Heart right ventricle (tissue), 16 donors: ENCODE measurements at regions not wholly inside any gene's neighbourhood (a gene's known extent, or its start where the extent isn't known, plus 50 kb on each side); places are given as distances from the start of the nearest gene placed in this dataset.

Experiments used
- ATAC-seq, 8 donors: fragments of 200-7000 bp; cut with Tn5 transposase; one replicate each; pipeline ENCODE4 v1.9.1; 2020; ENCODE audit warnings: mild to moderate bottlenecking in 8 of 8, moderate library complexity in 8 of 8, moderate number of reproducible peaks in 1 of 8
- DNase-seq, 2 donors: peaks; one replicate each; pipeline ENCODE4 v3.0.0-alpha.2; 2020
- H3K27ac ChIP-seq, 10 donors: fragments of 200-600 bp; sonication (generic) in 2 of 10; one replicate each; pipeline versions ENCODE4 v1.5.0 to v1.8.0; 2020 to 2022; ENCODE audit warnings: mild to moderate bottlenecking in 3 of 10
- H3K27me3 ChIP-seq, 7 donors: fragments of 200-600 bp; one replicate each; pipeline ENCODE4 v1.8.0; 2021 to 2022; ENCODE audit warnings: mild to moderate bottlenecking in 2 of 7
- H3K36me3 ChIP-seq, 9 donors: fragments of 200-600 bp; sonication (generic) in 1 of 9; one replicate each; pipeline versions ENCODE4 v1.5.0 to v1.8.0; 2020 to 2022; ENCODE audit warnings: mild to moderate bottlenecking in 2 of 9
- H3K4me1 ChIP-seq, 9 donors: fragments of 200-600 bp; sonication (generic) in 1 of 9; one replicate each; pipeline versions ENCODE4 v1.5.0 to v1.8.0; 2020 to 2022; ENCODE audit warnings: mild to moderate bottlenecking in 4 of 9
- H3K4me3 ChIP-seq, 10 donors: fragments of 200-600 bp; sonication (generic) in 2 of 10; one replicate each; pipeline versions ENCODE4 v1.5.0 to v1.8.0; 2020 to 2022; ENCODE audit warnings: mild to moderate bottlenecking in 7 of 10, moderate library complexity in 2 of 10
- H3K9me3 ChIP-seq, 11 donors: fragments of 200-600 bp in 10 of 11; sonication (generic) in 2 of 11; one replicate each; pipeline versions ENCODE4 v1.5.0 to v1.8.0; 2013 to 2022; ENCODE audit warnings: mild to moderate bottlenecking in 2 of 11, control low read depth in 1 of 11, moderate library complexity in 1 of 11
- WGBS, 2 donors: extraction: QIAGEN DNeasy Blood & Tissue Kit; methylation state at CpG; one replicate each; pipeline ENCODE4 v1.1.7; 2013; ENCODE audit warnings: inconsistent platforms in 1 of 2; 5-methylcytosine and 5-hydroxymethylcytosine counted together
- intact Hi-C, 10 donors: fragments of 100-400 bp; cut with DNase I; formaldehyde crosslinking; loops; one replicate each; pipeline versions ENCODE4 v1.11.1 to v1.14.2; 2022
- TF ChIP-seq, protein P1 (sequence below), 9 donors: fragments of 200-600 bp; sonication (generic) in 2 of 9; IDR thresholded peaks; one replicate each; pipeline versions ENCODE4 v1.5.0 to v1.8.0; 2021 to 2022; ENCODE audit warnings: antibody characterized with exemption in 9 of 9, mild to moderate bottlenecking in 5 of 9, moderate library complexity in 1 of 9
- donor health status: Arrhythmogenic right ventricular cardiomyopathy.
- donor health status: ischemic (EF 13 %, LVEDD 7.1; RV severe dilation, severe dysfunction).
- donor health status: healthy with polysubstance abuse.
- donor health status: DM: no; HTN: yes; CAD: no.
- donor health status: DM: no; HTN: no; CAD: no.
- donor health status: ischemic (EF 25% LVEDD 6.9; RV normal size, moderate dysfunction).
- donor health status: ischemic (EF 25% LVEDD 5.7; RV mildly dilated, moderate dysfunction).
- donor health status: healthy.
- donor health status: DM: yes; HTN: yes; CAD: no.
- donor health status: Ischemic cardiomyopathy.
- donor health status: ischemic (EF 35%, LVEDD 5.7; RV mildly dilated, moderate dysfunction).
- donor health status: nonischemic (EF 11% LVEDD 7.7; RV severe dilation, severe dysfunction).
- donor health status: DM: yes; HTN: yes; CAD: no.
- donor health status: PGD.
- donor health status: ischemic (EF 29% LVEDD 5.4; RV normal size, mild dysfunction).
- donor health status: nonischemic (EF 23%, LVEDD 6.1; RV moderate dilation, normal function).

DNA sequence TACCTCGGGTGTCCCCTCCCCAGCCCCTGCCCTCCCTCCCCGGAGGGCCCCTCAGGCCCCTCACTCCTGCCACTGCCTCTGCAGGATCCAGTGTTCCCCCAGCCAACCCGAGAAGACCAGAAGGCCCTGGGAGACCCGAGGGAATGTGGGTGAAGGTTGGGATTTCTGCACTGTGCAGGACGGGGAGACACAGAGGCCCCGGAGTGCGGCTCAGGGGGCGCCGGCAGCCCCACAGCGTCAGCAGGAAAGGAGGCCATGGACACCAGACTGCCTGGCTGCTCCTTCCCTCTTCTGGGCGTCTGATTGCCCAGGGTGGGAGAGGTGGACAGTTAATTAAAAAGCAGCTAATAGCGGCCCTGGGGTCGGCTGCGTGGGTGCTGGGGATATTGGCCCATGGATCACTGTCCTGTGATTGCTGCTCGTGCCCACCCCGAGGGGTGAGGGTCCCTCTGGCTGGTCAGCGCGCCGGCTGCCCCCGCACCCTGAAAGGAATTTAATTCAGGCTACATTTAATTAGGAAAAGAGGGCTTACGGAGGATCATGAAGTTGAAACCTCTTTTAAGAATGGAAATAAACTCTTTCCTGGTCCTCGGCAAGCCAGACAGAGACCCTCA lies 57.8 kb upstream of the NKX1-1 start:
- Histone ChIP-seq H3K4me1 (no peaks in the 10 kb centered on the region), H3K27ac (no peak overlapping the region), H3K4me3 (no peak overlapping the region), H3K27me3 (peaks cover 0 to 82% (median 64%) of the 10 kb centered on the region in 7 donors), H3K36me3 (no peaks in the 10 kb centered on the region), H3K9me3 (no peaks in the 10 kb centered on the region)
- TF ChIP-seq, protein P1, sequence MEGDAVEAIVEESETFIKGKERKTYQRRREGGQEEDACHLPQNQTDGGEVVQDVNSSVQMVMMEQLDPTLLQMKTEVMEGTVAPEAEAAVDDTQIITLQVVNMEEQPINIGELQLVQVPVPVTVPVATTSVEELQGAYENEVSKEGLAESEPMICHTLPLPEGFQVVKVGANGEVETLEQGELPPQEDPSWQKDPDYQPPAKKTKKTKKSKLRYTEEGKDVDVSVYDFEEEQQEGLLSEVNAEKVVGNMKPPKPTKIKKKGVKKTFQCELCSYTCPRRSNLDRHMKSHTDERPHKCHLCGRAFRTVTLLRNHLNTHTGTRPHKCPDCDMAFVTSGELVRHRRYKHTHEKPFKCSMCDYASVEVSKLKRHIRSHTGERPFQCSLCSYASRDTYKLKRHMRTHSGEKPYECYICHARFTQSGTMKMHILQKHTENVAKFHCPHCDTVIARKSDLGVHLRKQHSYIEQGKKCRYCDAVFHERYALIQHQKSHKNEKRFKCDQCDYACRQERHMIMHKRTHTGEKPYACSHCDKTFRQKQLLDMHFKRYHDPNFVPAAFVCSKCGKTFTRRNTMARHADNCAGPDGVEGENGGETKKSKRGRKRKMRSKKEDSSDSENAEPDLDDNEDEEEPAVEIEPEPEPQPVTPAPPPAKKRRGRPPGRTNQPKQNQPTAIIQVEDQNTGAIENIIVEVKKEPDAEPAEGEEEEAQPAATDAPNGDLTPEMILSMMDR (IDR thresholded peaks at IDR 0.05): no peak
- DNase-seq (no peak), ATAC-seq (no peak)
- 73 to 79% methylated on average over 22 of the region's 22 CpGs for WGBS, 2 donors
- intact Hi-C loops: no loop called here

DNA sequence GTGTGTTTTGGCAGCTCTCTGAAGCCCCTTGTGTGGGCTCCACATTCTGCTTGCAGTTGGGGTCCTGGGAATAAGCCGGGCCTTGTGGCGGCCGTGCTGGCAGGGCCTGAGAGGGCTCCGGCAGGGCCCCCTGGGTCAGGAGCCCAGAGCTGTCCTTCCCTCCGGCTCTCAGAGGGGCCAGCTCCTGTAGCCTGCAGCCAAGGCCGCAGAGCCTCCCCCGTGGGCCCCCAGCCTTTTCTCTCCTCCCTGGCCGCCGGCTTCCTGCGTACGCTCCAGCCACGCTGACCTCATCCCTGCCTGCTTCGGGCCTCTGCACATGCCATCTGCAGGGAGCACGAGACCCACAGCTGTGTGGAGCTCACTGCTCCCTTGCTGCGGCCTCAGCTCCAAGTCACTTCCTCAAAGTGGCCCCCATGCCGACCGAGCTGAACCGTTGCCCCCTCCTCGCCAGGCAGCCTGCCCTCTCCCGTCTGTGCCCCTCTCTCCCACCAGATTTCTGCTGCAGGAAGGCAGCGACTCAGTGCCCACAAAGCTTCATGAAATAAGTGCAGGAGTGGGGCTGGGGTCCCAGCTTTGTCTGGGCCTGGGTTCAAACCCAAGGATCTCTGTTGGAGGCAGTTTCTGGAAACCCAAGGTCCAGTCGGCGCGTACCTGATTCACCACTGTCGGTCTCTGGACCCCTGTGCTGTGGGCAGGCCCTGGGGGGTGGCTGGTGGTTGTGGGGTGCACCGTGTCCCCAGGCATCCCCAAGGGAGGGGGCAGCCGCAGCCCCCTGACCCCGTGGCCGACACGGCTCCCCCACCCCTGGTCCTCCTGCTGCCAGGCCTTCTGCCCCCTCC lies 57.1 kb upstream of the NKX1-1 start:
- Histone ChIP-seq H3K4me1 (no peaks in the 10 kb centered on the region), H3K27me3 (peaks cover 0 to 83% (median 71%) of the 10 kb centered on the region in 7 donors), H3K36me3 (no peaks in the 10 kb centered on the region), H3K27ac (no peak overlapping the region), H3K4me3 (no peak overlapping the region), H3K9me3 (no peaks in the 10 kb centered on the region)
- no peak for DNase-seq
- TF ChIP-seq, protein P1 (IDR thresholded peaks at IDR 0.05): no peak
- WGBS, 2 donors: 51 to 57% methylated on average over 26 to 30 of the region's 30 CpGs
- intact Hi-C loops: no loop called here
- ATAC-seq: peak in 1 of 8 donors; percentile 36

DNA sequence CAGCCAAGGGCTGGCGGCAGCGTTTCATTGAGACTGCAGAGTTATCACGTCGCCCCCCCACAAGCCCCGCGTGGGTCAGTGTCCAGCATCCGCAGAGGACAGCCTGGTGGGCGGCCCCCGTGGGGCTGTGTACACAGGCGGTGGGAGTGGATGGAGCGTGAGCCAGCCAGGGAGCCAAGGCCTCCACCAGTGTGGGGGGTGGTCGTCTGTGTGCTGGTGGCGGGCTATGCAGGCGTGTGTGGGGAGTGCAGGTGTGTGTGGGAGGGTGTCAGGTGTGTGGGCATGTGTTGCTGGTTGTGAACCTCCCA lies 56.5 kb upstream of the NKX1-1 start:
- H3K9me3 ChIP-seq: no peaks in the 10 kb centered on the region
- H3K27ac ChIP-seq: no peak overlapping the region
- TF ChIP-seq, protein P1 (IDR thresholded peaks at IDR 0.05): no peak
- H3K4me1 ChIP-seq: no peaks in the 10 kb centered on the region
- no peak for ATAC-seq
- 62 to 68% methylated on average over 13 to 14 of the region's 14 CpGs for WGBS, 2 donors
- H3K4me3 ChIP-seq: no peak overlapping the region
- peaks cover 0 to 86% (median 73%) of the 10 kb centered on the region in 7 donors for H3K27me3 ChIP-seq
- DNase-seq: no peak
- H3K36me3 ChIP-seq: no peaks in the 10 kb centered on the region
- intact Hi-C loops: no loop called here

- Histone ChIP-seq H3K27me3 (peaks cover 0 to 88% (median 73%) of the 10 kb centered on the region in 7 donors), H3K4me1 (no peaks in the 10 kb centered on the region), H3K9me3 (no peaks in the 10 kb centered on the region), H3K4me3 (no peak overlapping the region), H3K36me3 (no peaks in the 10 kb centered on the region), H3K27ac (no peak overlapping the region)
- DNase-seq: no peak
- TF ChIP-seq, protein P1 (IDR thresholded peaks at IDR 0.05): no peak
- peak in 1 of 8 donors; percentile 22 for ATAC-seq
- 32 to 44% methylated on average over 31 of the region's 31 CpGs for WGBS, 2 donors
- intact Hi-C loops: no loop called here
Measured at GRCh38 chr4:1462009-1462767, 55.9 kb upstream of the NKX1-1 start.
